T-cell (primary cell): ENCODE measurements at regions not wholly inside any gene's neighbourhood (a gene's known extent, or its start where the extent isn't known, plus 50 kb on each side); places are given as distances from the start of the nearest gene placed in this dataset.
"Not testable (repeated sequence)": the region's sequence is repeated elsewhere in the genome, so short reads cannot be mapped to it uniquely, and the experiment has no call there.

Experiments used
- ATAC-seq, 4 experiments: fragments of 200-7000 bp in 3 of 4; fragments of 150-1000 bp in 1 of 4; cut with Tn5 transposase; replicated peaks in 1 of 4; 1 replicate in 3 of 4; 2 replicates in 1 of 4; pipeline ENCODE4 v1.10.0; 2021; ENCODE audit warnings: moderate library complexity in 3 of 4, mild to moderate bottlenecking in 2 of 4, moderate number of reproducible peaks in 1 of 4
- CTCF ChIA-PET, 2 donors: fragments of 300-600 bp; sonication (Branson Sonifier 250); formaldehyde crosslinking; loops; one replicate each; lab custom pipeline; 2022; ENCODE audit warnings: antibody characterized with exemption in 2 of 2; lab: Charles Lee
- POLR2A ChIA-PET, 2 donors: fragments of 300-600 bp; sonication (Branson Sonifier 250); formaldehyde crosslinking; loops; one replicate each; lab custom pipeline; 2022; ENCODE audit warnings: antibody characterized with exemption in 2 of 2; lab: Charles Lee
- DNase-seq, 35 experiments: peaks; one replicate each; pipeline versions ENCODE4 v3.0.0 to v3.0.0-alpha.2; 2013 to 2023
- H3K27ac ChIP-seq: one replicate; pipeline ENCODE4 v1.5.1; 2013; ENCODE audit warnings: low read length
- H3K27me3 ChIP-seq, 2 experiments: replicated peaks in 1 of 2; 1 replicate in 1 of 2; 2 replicates in 1 of 2; pipeline versions ENCODE4 v1.6.1 to v1.7.0; 2013; ENCODE audit warnings: low read length in 1 of 2, mixed read lengths in 1 of 2; ENCODE audit not compliant: control insufficient read depth in 2 of 2, insufficient read depth in 2 of 2; ENCODE audit errors: extremely low read depth in 1 of 2
- H3K36me3 ChIP-seq, 2 donors: 1 replicate in 1 of 2; 2 replicates in 1 of 2; pipeline versions ENCODE4 v1.6.1 to v1.7.0; 2013; ENCODE audit warnings: low read length in 1 of 2; ENCODE audit not compliant: control insufficient read depth in 2 of 2, insufficient read depth in 1 of 2; ENCODE audit errors: extremely low read depth in 1 of 2
- H3K4me1 ChIP-seq, 2 experiments: 1 replicate in 1 of 2; 2 replicates in 1 of 2; pipeline versions ENCODE4 v1.6.1 to v1.7.0; 2013; ENCODE audit warnings: low read length in 2 of 2, mixed read lengths in 1 of 2; ENCODE audit not compliant: insufficient read depth in 2 of 2, control insufficient read depth in 1 of 2; ENCODE audit errors: extremely low read depth in 1 of 2
- H3K4me3 ChIP-seq, 2 donors: 1 replicate in 1 of 2; 2 replicates in 1 of 2; pipeline versions ENCODE4 v1.5.1 to v1.7.0; 2013; ENCODE audit warnings: mild to moderate bottlenecking in 2 of 2, low read length in 1 of 2, moderate library complexity in 1 of 2; ENCODE audit not compliant: control insufficient read depth in 1 of 2; ENCODE audit errors: extremely low read depth in 1 of 2
- H3K9me3 ChIP-seq: 2 replicates; pipeline ENCODE4 v1.7.0; 2013
- H3K27ac Mint-ChIP-seq, 2 donors: one replicate each; pipeline ENCODE4 v1.8.0; 2020 to 2021; ENCODE audit warnings: mild to moderate bottlenecking in 2 of 2, mixed read lengths in 2 of 2
- H3K27me3 Mint-ChIP-seq, 2 donors: one replicate each; pipeline ENCODE4 v1.8.0; 2021 to 2022; ENCODE audit warnings: mixed read lengths in 2 of 2
- H3K36me3 Mint-ChIP-seq: one replicate; pipeline ENCODE4 v1.8.0; 2021; ENCODE audit warnings: mixed read lengths
- H3K4me1 Mint-ChIP-seq, 3 donors: one replicate each; pipeline ENCODE4 v1.8.0; 2020 to 2022; ENCODE audit warnings: mixed read lengths in 3 of 3, mild to moderate bottlenecking in 1 of 3
- H3K4me3 Mint-ChIP-seq, 3 donors: one replicate each; pipeline ENCODE4 v1.8.0; 2020 to 2022; ENCODE audit warnings: mild to moderate bottlenecking in 3 of 3, mixed read lengths in 3 of 3, moderate library complexity in 3 of 3
- H3K9me3 Mint-ChIP-seq, 3 donors: one replicate each; pipeline ENCODE4 v1.8.0; 2020 to 2022; ENCODE audit warnings: mixed read lengths in 3 of 3
- WGBS: methylation state at CpG from one replicate; pipeline ENCODE4 v1.1.5; 2013; ENCODE audit warnings: missing lambda C conversion rate; ENCODE audit not compliant: insufficient coverage; 5-methylcytosine and 5-hydroxymethylcytosine counted together

DNA sequence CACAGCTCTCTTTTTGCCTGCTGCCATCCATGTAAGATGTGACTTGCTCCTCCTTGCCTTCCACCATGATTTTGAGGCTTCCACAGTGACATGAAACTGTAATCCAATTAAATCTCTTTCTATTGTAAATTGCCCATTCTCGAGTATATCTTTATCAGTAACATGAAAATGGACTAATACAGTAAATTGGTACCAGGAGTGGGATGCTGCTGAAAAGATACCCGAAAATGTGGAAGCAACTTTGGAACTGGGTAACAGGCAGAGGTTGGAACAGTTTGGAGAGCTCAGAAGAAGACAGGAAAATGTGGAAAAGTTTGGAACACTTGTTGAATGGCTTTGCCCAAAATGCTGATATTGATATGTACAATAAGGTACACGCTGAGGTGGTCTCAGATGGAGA lies 1117.9 kb downstream of the PLA2G4A start:
- CTCF ChIA-PET = not testable (repeated sequence)

DNA sequence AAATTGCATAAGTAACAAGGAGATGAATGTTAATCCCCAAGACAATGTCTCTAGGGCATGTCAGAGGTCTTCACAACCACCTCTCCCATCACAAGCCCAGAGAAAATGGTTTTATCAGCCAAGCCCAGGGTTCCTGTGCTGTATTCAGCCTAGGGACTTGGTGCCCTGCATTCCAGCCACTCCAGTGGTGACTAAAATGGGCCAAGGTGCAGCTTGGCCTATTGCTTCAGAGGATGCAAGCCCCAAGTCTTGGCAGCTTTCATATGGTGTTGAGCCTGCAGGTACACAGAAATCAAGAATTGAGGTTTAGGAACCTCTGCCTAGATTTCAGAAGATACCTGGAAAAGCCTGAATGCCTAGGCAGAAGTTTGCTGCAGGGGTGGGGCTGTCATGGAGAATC lies 1118.6 kb downstream of the PLA2G4A start:
- Mint-ChIP-seq H3K4me3 (no peak overlapping the region), H3K27me3 (no peaks in the 10 kb centered on the region), H3K27ac (no peak overlapping the region), H3K4me1 (no peaks in the 10 kb centered on the region), H3K9me3 (peaks cover 28 to 54% (median 30%) of the 10 kb centered on the region in 3 donors), H3K36me3 (no peaks in the 10 kb centered on the region)
- no peaks in the 10 kb centered on the region for H3K36me3 ChIP-seq
- no peaks in the 10 kb centered on the region for H3K9me3 ChIP-seq
- no peaks in the 10 kb centered on the region for H3K27me3 ChIP-seq
- ChIA-PET POLR2A (no interaction called here), CTCF (no interaction called here)
- DNase-seq = no peak
- no peak overlapping the region for H3K27ac ChIP-seq
- no peak overlapping the region for H3K4me3 ChIP-seq
- no peaks in the 10 kb centered on the region for H3K4me1 ChIP-seq
- ATAC-seq = no peak

More for the DNA sequence above, 1117.9 kb downstream of the PLA2G4A start:
- H3K9me3 ChIP-seq, H3K27ac Mint-ChIP-seq, H3K27me3 ChIP-seq, H3K4me3 ChIP-seq, H3K27me3 Mint-ChIP-seq, H3K4me1 ChIP-seq, DNase-seq, H3K36me3 ChIP-seq, H3K4me3 Mint-ChIP-seq, H3K27ac ChIP-seq, H3K4me1 Mint-ChIP-seq, H3K36me3 Mint-ChIP-seq, ATAC-seq, POLR2A ChIA-PET: not testable (repeated sequence)
- H3K9me3 Mint-ChIP-seq = peaks cover 23 to 47% (median 25%) of the 10 kb centered on the region in 3 donors
- WGBS = 83% methylated on average over 2 of the region's 3 CpGs

DNA sequence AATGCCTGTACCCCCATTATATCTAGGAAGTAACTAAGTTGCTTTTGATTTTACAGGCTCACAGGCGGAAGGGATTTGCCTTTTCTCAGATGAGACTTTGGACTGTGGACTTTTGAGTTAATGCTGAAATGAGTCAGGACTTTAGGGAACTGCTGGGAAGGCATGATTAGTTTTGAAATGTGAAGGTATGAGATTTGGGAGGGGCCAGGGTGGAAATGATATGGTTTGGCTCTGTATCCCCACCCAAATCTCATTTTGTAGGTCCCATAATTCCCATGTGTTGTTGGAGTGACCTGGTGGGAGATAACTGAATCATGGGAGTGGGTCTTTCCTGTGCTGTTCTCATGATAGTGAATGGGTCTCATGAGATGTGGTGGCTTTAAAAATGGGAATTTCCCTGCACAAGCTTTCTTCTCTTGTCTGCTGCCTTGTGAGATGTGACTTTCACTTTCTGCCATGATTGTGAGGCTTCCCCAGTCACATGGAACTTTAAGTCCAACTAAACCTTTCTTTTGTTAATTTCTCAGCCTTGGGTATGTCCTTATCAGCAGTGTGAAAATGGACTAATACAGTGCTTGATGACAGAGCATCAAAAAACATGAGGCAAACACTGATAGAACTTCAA lies 1119.5 kb downstream of the PLA2G4A start:
- no CpG with 5 or more reads among the region's 1 CpG for WGBS
- Histone ChIP-seq H3K4me1 (no peaks in the 10 kb centered on the region), H3K36me3 (no peaks in the 10 kb centered on the region), H3K9me3 (no peaks in the 10 kb centered on the region), H3K27me3 (no peaks in the 10 kb centered on the region), H3K27ac (no peak overlapping the region), H3K4me3 (no peak overlapping the region)
- H3K27ac Mint-ChIP-seq = no peak overlapping the region
- DNase-seq (no peak), ATAC-seq (no peak)
- no peak overlapping the region for H3K4me3 Mint-ChIP-seq
- H3K27me3 Mint-ChIP-seq = no peaks in the 10 kb centered on the region
- ChIA-PET POLR2A (no interaction called here), CTCF (no interaction called here)
- H3K4me1 Mint-ChIP-seq = no peaks in the 10 kb centered on the region
- H3K36me3 Mint-ChIP-seq = no peaks in the 10 kb centered on the region
- H3K9me3 Mint-ChIP-seq = peaks cover 27 to 50% (median 29%) of the 10 kb centered on the region in 3 donors

DNA sequence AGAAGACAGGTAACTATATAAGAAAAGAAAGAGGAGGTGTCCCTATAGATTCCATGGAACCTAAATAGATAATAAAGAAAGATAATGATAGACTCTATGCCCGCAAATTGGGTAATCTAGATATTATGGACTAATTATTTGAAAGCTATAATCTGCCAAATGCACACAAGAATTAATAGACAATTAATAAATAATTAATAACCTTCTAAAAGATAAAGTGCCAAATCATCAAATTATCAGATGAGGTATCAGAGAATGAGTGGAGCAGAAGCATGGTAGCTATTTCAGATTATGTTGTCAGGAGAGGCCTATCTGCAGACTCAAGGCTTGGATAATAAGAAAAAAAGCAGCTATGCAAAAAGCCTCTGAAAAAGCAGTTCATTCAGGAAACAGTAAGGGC lies 1120.8 kb downstream of the PLA2G4A start:
- ATAC-seq (no peak), DNase-seq (no peak)
- H3K4me1 Mint-ChIP-seq = no peaks in the 10 kb centered on the region
- no peak overlapping the region for H3K27ac Mint-ChIP-seq
- no peaks in the 10 kb centered on the region for H3K27me3 ChIP-seq
- H3K4me3 ChIP-seq = no peak overlapping the region
- no peak overlapping the region for H3K4me3 Mint-ChIP-seq
- peaks cover 27 to 45% (median 29%) of the 10 kb centered on the region in 3 donors for H3K9me3 Mint-ChIP-seq
- POLR2A ChIA-PET = interaction anchor here in 1 of 2 donors (0.6 kb wide), 1 partner anchor 18 kb away, joined by 3 read pairs; no protein-coding TSS in a partner anchor
- no CpG with 5 or more reads among the region's 1 CpG for WGBS
- CTCF ChIA-PET = no interaction called here
- no peaks in the 10 kb centered on the region for H3K9me3 ChIP-seq
- no peaks in the 10 kb centered on the region for H3K4me1 ChIP-seq
- H3K36me3 ChIP-seq = no peaks in the 10 kb centered on the region
- H3K36me3 Mint-ChIP-seq = no peaks in the 10 kb centered on the region
- H3K27me3 Mint-ChIP-seq = no peaks in the 10 kb centered on the region
- no peak overlapping the region for H3K27ac ChIP-seq

DNA sequence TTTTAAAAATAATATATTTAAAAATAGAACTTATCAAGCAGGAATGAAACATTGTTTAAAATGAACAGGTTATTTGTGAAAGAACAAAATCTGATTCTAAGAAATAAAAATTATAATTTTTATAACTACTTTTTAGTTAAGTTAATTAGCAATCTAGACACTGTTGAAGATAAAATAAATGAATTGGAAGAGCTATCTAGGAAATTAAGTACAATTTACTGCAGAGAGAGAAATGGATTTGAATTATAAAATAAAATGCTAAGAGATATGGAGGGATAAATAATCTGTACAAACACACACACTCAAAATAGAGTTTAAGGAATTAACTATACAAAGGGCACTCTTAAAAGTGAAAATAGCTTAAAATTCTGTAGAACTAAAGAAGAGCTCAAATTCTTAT lies 1123.1 kb downstream of the PLA2G4A start:
- ChIA-PET CTCF (no interaction called here), POLR2A (no interaction called here)
- Histone ChIP-seq H3K4me3 (no peak overlapping the region), H3K4me1 (no peaks in the 10 kb centered on the region), H3K27ac (no peak overlapping the region), H3K9me3 (no peaks in the 10 kb centered on the region), H3K27me3 (no peaks in the 10 kb centered on the region), H3K36me3 (no peaks in the 10 kb centered on the region)
- Mint-ChIP-seq H3K4me3 (no peak overlapping the region), H3K27ac (no peak overlapping the region), H3K36me3 (no peaks in the 10 kb centered on the region), H3K27me3 (no peaks in the 10 kb centered on the region), H3K9me3 (peaks cover 24 to 38% (median 26%) of the 10 kb centered on the region in 3 donors), H3K4me1 (no peaks in the 10 kb centered on the region)
- DNase-seq (no peak), ATAC-seq (no peak)

DNA sequence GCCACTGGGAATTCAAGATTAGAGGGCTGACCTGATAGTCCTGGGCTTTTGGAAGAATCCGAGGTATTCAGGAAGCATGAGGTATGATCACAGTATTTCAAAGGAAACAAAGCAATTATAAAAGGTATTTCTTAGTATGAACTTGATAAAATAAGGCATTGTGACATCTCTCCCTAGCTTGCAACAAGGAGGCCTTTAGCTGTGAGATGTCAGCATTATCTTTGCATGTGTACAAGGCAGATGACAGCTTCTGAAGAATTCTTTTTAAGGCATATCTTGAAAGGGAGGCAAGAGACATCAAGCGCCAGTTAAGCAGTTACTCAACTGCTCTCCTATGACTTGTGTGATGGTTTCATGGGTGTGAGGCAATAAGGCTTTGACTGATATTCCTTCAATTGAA lies 1123.7 kb downstream of the PLA2G4A start:
- H3K27ac Mint-ChIP-seq = no peak overlapping the region
- Histone ChIP-seq H3K4me3 (no peak overlapping the region), H3K27ac (no peak overlapping the region), H3K27me3 (no peaks in the 10 kb centered on the region), H3K36me3 (no peaks in the 10 kb centered on the region), H3K9me3 (no peaks in the 10 kb centered on the region), H3K4me1 (no peaks in the 10 kb centered on the region)
- POLR2A ChIA-PET = no interaction called here
- H3K4me3 Mint-ChIP-seq = no peak overlapping the region
- CTCF ChIA-PET = no interaction called here
- no peak for ATAC-seq
- WGBS = no CpG with 5 or more reads among the region's 2 CpGs
- H3K4me1 Mint-ChIP-seq = no peaks in the 10 kb centered on the region
- no peak for DNase-seq
- H3K27me3 Mint-ChIP-seq = no peaks in the 10 kb centered on the region
- peaks cover 20 to 34% (median 22%) of the 10 kb centered on the region in 3 donors for H3K9me3 Mint-ChIP-seq
- no peaks in the 10 kb centered on the region for H3K36me3 Mint-ChIP-seq

DNA sequence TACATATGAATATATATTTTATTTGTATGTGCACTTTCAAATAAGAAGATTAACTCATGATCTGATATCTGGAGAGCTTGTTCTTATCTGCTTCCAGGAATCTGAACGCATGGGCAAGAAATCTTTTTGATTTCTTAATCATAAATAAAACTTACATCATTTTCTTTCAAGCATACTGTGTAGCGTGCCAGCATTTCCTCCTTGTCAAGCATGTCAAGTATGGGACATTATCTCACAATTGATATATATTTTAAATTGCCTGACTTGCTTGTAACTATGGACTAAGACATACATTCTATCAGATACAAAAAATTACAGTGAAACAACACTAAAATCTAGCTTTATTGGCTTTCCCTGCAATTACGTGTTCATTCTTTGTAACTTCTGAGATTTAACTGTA lies 1128.2 kb downstream of the PLA2G4A start:
- CTCF ChIA-PET = no interaction called here
- no peak overlapping the region for H3K27ac ChIP-seq
- no peaks in the 10 kb centered on the region for H3K36me3 ChIP-seq
- DNase-seq (no peak), ATAC-seq (no peak)
- WGBS = no CpG with 5 or more reads among the region's 3 CpGs
- H3K9me3 ChIP-seq = no peaks in the 10 kb centered on the region
- no peaks in the 10 kb centered on the region for H3K27me3 ChIP-seq
- no peak overlapping the region for H3K4me3 ChIP-seq
- H3K36me3 Mint-ChIP-seq = no peaks in the 10 kb centered on the region
- H3K4me3 Mint-ChIP-seq = no peak overlapping the region
- peaks cover 8 to 14% (median 9%) of the 10 kb centered on the region in 3 donors for H3K9me3 Mint-ChIP-seq
- H3K4me1 Mint-ChIP-seq = no peaks in the 10 kb centered on the region
- no peaks in the 10 kb centered on the region for H3K4me1 ChIP-seq
- POLR2A ChIA-PET = no interaction called here
- no peak overlapping the region for H3K27ac Mint-ChIP-seq
- H3K27me3 Mint-ChIP-seq = no peaks in the 10 kb centered on the region
